CD4-positive, CD25-positive, alpha-beta regulatory T cell (primary cell): ENCODE measurements at regions not wholly inside any gene's neighbourhood (a gene's known extent, or its start where the extent isn't known, plus 50 kb on each side); places are given as distances from the start of the nearest gene placed in this dataset.

Experiments used
- ATAC-seq, 2 donors: fragments of 150-1000 bp; cut with Tn5 transposase; one replicate each; pipeline ENCODE4 v1.10.0; 2021; ENCODE audit warnings: low read depth in 2 of 2, moderate number of reproducible peaks in 2 of 2, moderate library complexity in 1 of 2
- DNase-seq, 3 donors: peaks; one replicate each; pipeline versions ENCODE4 v3.0.0 to v3.0.0-alpha.2; 2012 to 2022; ENCODE audit warnings: mixed read lengths in 1 of 3
- H3K27ac ChIP-seq: one replicate; pipeline ENCODE4 v1.7.0; 2013; ENCODE audit warnings: mild to moderate bottlenecking, low read length; ENCODE audit not compliant: insufficient read depth, poor library complexity, severe bottlenecking
- H3K27me3 ChIP-seq: one replicate; pipeline ENCODE4 v1.7.0; 2013; ENCODE audit warnings: low read length; ENCODE audit not compliant: control insufficient read depth, insufficient read depth
- H3K36me3 ChIP-seq: one replicate; pipeline ENCODE4 v1.7.0; 2013; ENCODE audit warnings: mild to moderate bottlenecking, low read length, moderate library complexity; ENCODE audit not compliant: control insufficient read depth, insufficient read depth
- H3K4me1 ChIP-seq: 2 replicates; pipeline ENCODE4 v1.7.0; 2013; ENCODE audit warnings: mild to moderate bottlenecking, low read length; ENCODE audit not compliant: insufficient read depth, control insufficient read depth, poor library complexity, severe bottlenecking
- H3K4me3 ChIP-seq: one replicate; pipeline ENCODE4 v1.7.0; 2013; ENCODE audit warnings: low read depth, mild to moderate bottlenecking, low read length, moderate library complexity
- H3K9me3 ChIP-seq, 2 experiments: 1 replicate in 1 of 2; 2 replicates in 1 of 2; pipeline ENCODE4 v1.7.0; 2013; ENCODE audit warnings: low read length in 2 of 2, mild to moderate bottlenecking in 1 of 2, moderate library complexity in 1 of 2; ENCODE audit not compliant: control insufficient read depth in 2 of 2
- H3K27ac Mint-ChIP-seq, 3 donors: one replicate each; pipeline ENCODE4 v1.8.0; 2020 to 2022; ENCODE audit warnings: mild to moderate bottlenecking in 3 of 3, mixed read lengths in 3 of 3, moderate library complexity in 2 of 3
- H3K27me3 Mint-ChIP-seq: one replicate; pipeline ENCODE4 v1.8.0; 2022; ENCODE audit warnings: mild to moderate bottlenecking, mixed read lengths
- H3K36me3 Mint-ChIP-seq: one replicate; pipeline ENCODE4 v1.8.0; 2020; ENCODE audit warnings: mixed read lengths
- H3K4me1 Mint-ChIP-seq, 4 donors: one replicate each; pipeline ENCODE4 v1.8.0; 2020 to 2022; ENCODE audit warnings: mixed read lengths in 4 of 4, mild to moderate bottlenecking in 1 of 4
- H3K4me3 Mint-ChIP-seq, 4 donors: one replicate each; pipeline ENCODE4 v1.8.0; 2020 to 2022; ENCODE audit warnings: mild to moderate bottlenecking in 4 of 4, mixed read lengths in 4 of 4, moderate library complexity in 3 of 4
- H3K9me3 Mint-ChIP-seq, 7 donors: one replicate each; pipeline ENCODE4 v1.8.0; 2020 to 2022; ENCODE audit warnings: mixed read lengths in 7 of 7, mild to moderate bottlenecking in 3 of 7, moderate library complexity in 2 of 7

- H3K27me3 Mint-ChIP-seq = no peaks in the 10 kb centered on the region
- Histone ChIP-seq H3K4me3 (no peak overlapping the region), H3K27ac (no peak overlapping the region), H3K4me1 (no peaks in the 10 kb centered on the region), H3K27me3 (no peaks in the 10 kb centered on the region), H3K36me3 (no peaks in the 10 kb centered on the region), H3K9me3 (no peaks in the 10 kb centered on the region)
- H3K36me3 Mint-ChIP-seq = peaks cover 5% of the 10 kb centered on the region
- ATAC-seq (no peak), DNase-seq (no peak)
- peaks cover 0 to 2% (median 0%) of the 10 kb centered on the region in 4 donors for H3K4me1 Mint-ChIP-seq
- no peak overlapping the region for H3K27ac Mint-ChIP-seq
- H3K9me3 Mint-ChIP-seq = peaks cover 0 to 25% (median 5%) of the 10 kb centered on the region in 7 donors
- H3K4me3 Mint-ChIP-seq = no peak overlapping the region
These were observed 242.2 kb downstream of the CDH26 start for GRCh38 chr20:60200305-60200918.

GRCh38 chr20:60201198-60201835, 243.1 kb downstream of the CDH26 start:
- H3K4me3 ChIP-seq = no peak overlapping the region
- no peaks in the 10 kb centered on the region for H3K27me3 ChIP-seq
- Mint-ChIP-seq H3K4me3 (no peak overlapping the region), H3K9me3 (peaks cover 0 to 18% (median 3%) of the 10 kb centered on the region in 7 donors), H3K36me3 (peaks cover 5% of the 10 kb centered on the region), H3K4me1 (peaks cover 0 to 2% (median 0%) of the 10 kb centered on the region in 4 donors), H3K27ac (no peak overlapping the region), H3K27me3 (no peaks in the 10 kb centered on the region)
- ATAC-seq = no peak
- no peaks in the 10 kb centered on the region for H3K36me3 ChIP-seq
- H3K4me1 ChIP-seq = no peaks in the 10 kb centered on the region
- no peaks in the 10 kb centered on the region for H3K9me3 ChIP-seq
- DNase-seq = no peak
- no peak overlapping the region for H3K27ac ChIP-seq

GRCh38 chr20:60202046-60202445, 243.8 kb downstream of the CDH26 start:
- H3K9me3 Mint-ChIP-seq = peaks cover 0 to 16% (median 2%) of the 10 kb centered on the region in 7 donors
- H3K27me3 Mint-ChIP-seq = no peaks in the 10 kb centered on the region
- H3K4me3 ChIP-seq = no peak overlapping the region
- no peak overlapping the region for H3K27ac Mint-ChIP-seq
- no peaks in the 10 kb centered on the region for H3K27me3 ChIP-seq
- ATAC-seq = no peak
- no peaks in the 10 kb centered on the region for H3K9me3 ChIP-seq
- H3K4me3 Mint-ChIP-seq = no peak overlapping the region
- peaks cover 0 to 2% (median 0%) of the 10 kb centered on the region in 4 donors for H3K4me1 Mint-ChIP-seq
- H3K36me3 Mint-ChIP-seq = peaks cover 5% of the 10 kb centered on the region
- H3K27ac ChIP-seq = no peak overlapping the region
- no peak for DNase-seq
- no peaks in the 10 kb centered on the region for H3K4me1 ChIP-seq
- H3K36me3 ChIP-seq = no peaks in the 10 kb centered on the region

- Histone ChIP-seq H3K4me1 (no peaks in the 10 kb centered on the region), H3K27me3 (no peaks in the 10 kb centered on the region), H3K36me3 (no peaks in the 10 kb centered on the region), H3K4me3 (no peak overlapping the region), H3K27ac (no peak overlapping the region), H3K9me3 (no peaks in the 10 kb centered on the region)
- Mint-ChIP-seq H3K4me3 (no peak overlapping the region), H3K4me1 (peaks cover 0 to 2% (median 0%) of the 10 kb centered on the region in 4 donors), H3K27ac (no peak overlapping the region), H3K9me3 (peaks cover 0 to 10% (median 2%) of the 10 kb centered on the region in 7 donors), H3K27me3 (peaks cover 1% of the 10 kb centered on the region), H3K36me3 (peaks cover 3% of the 10 kb centered on the region)
- DNase-seq = no peak
- ATAC-seq = no peak
These were observed 245.2 kb downstream of the CDH26 start for GRCh38 chr20:60203451-60203850.

GRCh38 chr20:60204601-60205000, 246.4 kb downstream of the CDH26 start:
- no peak for DNase-seq
- peaks cover 5% of the 10 kb centered on the region for H3K27me3 Mint-ChIP-seq
- H3K36me3 ChIP-seq = no peaks in the 10 kb centered on the region
- no peaks in the 10 kb centered on the region for H3K36me3 Mint-ChIP-seq
- ATAC-seq = no peak
- no peaks in the 10 kb centered on the region for H3K9me3 ChIP-seq
- H3K9me3 Mint-ChIP-seq = peaks cover 0 to 2% (median 0%) of the 10 kb centered on the region in 7 donors
- no peak overlapping the region for H3K4me3 Mint-ChIP-seq
- H3K27ac ChIP-seq = no peak overlapping the region
- no peak overlapping the region for H3K27ac Mint-ChIP-seq
- peaks cover 0 to 2% (median 0%) of the 10 kb centered on the region in 4 donors for H3K4me1 Mint-ChIP-seq
- no peaks in the 10 kb centered on the region for H3K4me1 ChIP-seq
- no peak overlapping the region for H3K4me3 ChIP-seq
- H3K27me3 ChIP-seq = no peaks in the 10 kb centered on the region

- H3K9me3 ChIP-seq = no peaks in the 10 kb centered on the region
- Mint-ChIP-seq H3K9me3 (peaks cover 0 to 2% (median 0%) of the 10 kb centered on the region in 7 donors), H3K4me1 (peaks cover 0 to 4% (median 3%) of the 10 kb centered on the region in 4 donors), H3K4me3 (no peak overlapping the region), H3K36me3 (no peaks in the 10 kb centered on the region), H3K27me3 (peaks cover 5% of the 10 kb centered on the region), H3K27ac (no peak overlapping the region)
- H3K27ac ChIP-seq = no peak overlapping the region
- no peak overlapping the region for H3K4me3 ChIP-seq
- no peak for ATAC-seq
- H3K36me3 ChIP-seq = no peaks in the 10 kb centered on the region
- H3K4me1 ChIP-seq = no peaks in the 10 kb centered on the region
- no peaks in the 10 kb centered on the region for H3K27me3 ChIP-seq
- DNase-seq = peak in 1 of 3 donors; percentile 12
These were observed 248.0 kb downstream of the CDH26 start for GRCh38 chr20:60206259-60206658.

GRCh38 chr20:60209048-60209447, 250.8 kb downstream of the CDH26 start:
- Mint-ChIP-seq H3K9me3 (peaks cover 0 to 2% (median 0%) of the 10 kb centered on the region in 7 donors), H3K36me3 (no peaks in the 10 kb centered on the region), H3K27ac (no peak overlapping the region), H3K4me3 (no peak overlapping the region), H3K4me1 (peaks cover 0 to 6% (median 4%) of the 10 kb centered on the region in 4 donors), H3K27me3 (peaks cover 5% of the 10 kb centered on the region)
- Histone ChIP-seq H3K27me3 (no peaks in the 10 kb centered on the region), H3K4me1 (no peaks in the 10 kb centered on the region), H3K36me3 (no peaks in the 10 kb centered on the region), H3K9me3 (no peaks in the 10 kb centered on the region), H3K4me3 (no peak overlapping the region), H3K27ac (no peak overlapping the region)
- no peak for DNase-seq
- ATAC-seq = no peak
